ENCODE measurements at regions not wholly inside any gene's neighbourhood (a gene's known extent, or its start where the extent isn't known, plus 50 kb on each side); places are given as distances from the start of the nearest gene placed in this dataset.

GRCh38 chr19:32154418-32154817 lies 191.0 kb upstream of the ZNF507 start:
- TF ChIP-seq CTCF (conservative IDR thresholded peaks at IDR 0.05; ENCODE audit: low read depth) = no peak
- POLR2A ChIA-PET (ENCODE audit: low non-redundant PET) = no interaction called here
- no peak overlapping the region for H3K27ac ChIP-seq
- DNase-seq (ENCODE audit: low spot score) = no peak
- CTCF ChIA-PET = interaction anchor here (0.5 kb wide), 1 partner anchor 26 kb away, joined by 3 read pairs; no protein-coding TSS in a partner anchor

GRCh38 chr19:32164384-32164992 lies 180.9 kb upstream of the ZNF507 start:
- H3K27ac ChIP-seq = no peak overlapping the region
- POLR2A ChIA-PET (ENCODE audit: low non-redundant PET) = no interaction called here
- CTCF ChIA-PET = no interaction called here

GRCh38 chr19:32165141-32165540 lies 180.3 kb upstream of the ZNF507 start:
- no peak overlapping the region for H3K27ac ChIP-seq
- no peak for TF ChIP-seq CTCF (conservative IDR thresholded peaks at IDR 0.05; ENCODE audit: low read depth)
- ChIA-PET CTCF (interaction anchor here (0.5 kb wide), 1 partner anchor 98 kb away, joined by 4 read pairs; no protein-coding TSS in a partner anchor), POLR2A (ENCODE audit: low non-redundant PET) (no interaction called here)
- no peak for DNase-seq (ENCODE audit: low spot score)

More at GRCh38 chr19:32164384-32164992, 180.9 kb upstream of the ZNF507 start:
- no peak for DNase-seq (ENCODE audit: low spot score)
- no peak for TF ChIP-seq CTCF (conservative IDR thresholded peaks at IDR 0.05; ENCODE audit: low read depth)

GRCh38 chr19:32165750-32166149 lies 179.7 kb upstream of the ZNF507 start:
- POLR2A ChIA-PET (ENCODE audit: low non-redundant PET) = no interaction called here
- CTCF ChIA-PET = no interaction called here
- H3K27ac ChIP-seq = no peak overlapping the region
- no peak for TF ChIP-seq CTCF (conservative IDR thresholded peaks at IDR 0.05; ENCODE audit: low read depth)
- DNase-seq (ENCODE audit: low spot score) = no peak

- DNase-seq (ENCODE audit: low spot score) = no peak
- POLR2A ChIA-PET (ENCODE audit: low non-redundant PET) = no interaction called here
- CTCF ChIA-PET = no interaction called here
- H3K27ac ChIP-seq = no peak overlapping the region
- no peak for TF ChIP-seq CTCF (conservative IDR thresholded peaks at IDR 0.05; ENCODE audit: low read depth)
These were observed 179.2 kb upstream of the ZNF507 start for GRCh38 chr19:32166238-32166637.

- H3K27ac ChIP-seq = no peak overlapping the region
- ChIA-PET POLR2A (ENCODE audit: low non-redundant PET) (no interaction called here), CTCF (no interaction called here)
- no peak for DNase-seq (ENCODE audit: low spot score)
- no peak for TF ChIP-seq CTCF (conservative IDR thresholded peaks at IDR 0.05; ENCODE audit: low read depth)
These were observed 177.3 kb upstream of the ZNF507 start for GRCh38 chr19:32168111-32168510.
